ENCODE measurements at regions not wholly inside any gene's neighbourhood (a gene's known extent, or its start where the extent isn't known, plus 50 kb on each side); places are given as distances from the start of the nearest gene placed in this dataset.

- no peak for TF ChIP-seq ZNF462 (CRISPR knock-in tag; IDR thresholded peaks at IDR 0.05)
- TF ChIP-seq NANOG (IDR thresholded peaks at IDR 0.05; ENCODE audit: borderline replicate concordance): no peak
- no peak for TF ChIP-seq ETS1 (IDR thresholded peaks at IDR 0.05)
- TF ChIP-seq JUNB (IDR thresholded peaks at IDR 0.05; ENCODE audit: unreplicated experiment): no peak
- TF ChIP-seq CREB1 (CRISPR knock-in tag; IDR thresholded peaks at IDR 0.05; ENCODE audit: low read depth): no peak
- no peak for TF ChIP-seq STAT1 (IDR thresholded peaks at IDR 0.05; ENCODE audit: unreplicated experiment)
- no peak for TF ChIP-seq EZH2phosphoT487 (IDR thresholded peaks at IDR 0.05; ENCODE audit: unreplicated experiment)
Observed at GRCh38 chr6:81071121-81071520, 681.4 kb downstream of the TENT5A start (continued).

GRCh38 chr6:81067057-81067456, 685.4 kb downstream of the TENT5A start:
- Histone ChIP-seq H3K4me3 (no peak overlapping the region), H3K79me2 (replicated peaks; ENCODE audit: insufficient read depth) (no peaks in the 10 kb centered on the region), H4K20me1 (replicated peaks; ENCODE audit: insufficient read depth) (no peaks in the 10 kb centered on the region), H3K9me2 (ENCODE audit: insufficient read depth) (no peaks in the 10 kb centered on the region), H3K4me2 (no peak overlapping the region), H2AFZ (no peak overlapping the region), H3K36me3 (ENCODE audit: insufficient read depth) (no peaks in the 10 kb centered on the region), H3K27me3 (ENCODE audit: insufficient read depth) (no peaks in the 10 kb centered on the region), H3K4me1 (ENCODE audit: insufficient read depth) (no peaks in the 10 kb centered on the region; the same call in 1 of the 2 replicates), H3K27ac (ENCODE audit: low read depth) (no peak overlapping the region), H3F3A (replicated peaks; ENCODE audit: low read depth) (no peaks in the 10 kb centered on the region)
- no peak overlapping the region for H3K4me3 Mint-ChIP-seq
- H3K9me3 Mint-ChIP-seq: peaks cover 6% of the 10 kb centered on the region; the same call in 1 of the 3 replicates
- 0 out of 3 replicates have a peak, but pooled peaks cover 3% of the 10 kb centered on the region for H3K36me3 Mint-ChIP-seq (ENCODE audit: low read depth)
- H3K4me1 Mint-ChIP-seq: peaks cover 17% of the 10 kb centered on the region
- DNase-seq (ENCODE audit: low spot score): no peak
- H3K27ac Mint-ChIP-seq: no peak overlapping the region
- no peak for ATAC-seq
- peaks cover 2% of the 10 kb centered on the region for H3K27me3 Mint-ChIP-seq (ENCODE audit: insufficient read depth, low read depth, poor library complexity)
- TF ChIP-seq CREB1 (CRISPR knock-in tag; IDR thresholded peaks at IDR 0.05; ENCODE audit: low read depth) (no peak), STAT1 (IDR thresholded peaks at IDR 0.05; ENCODE audit: unreplicated experiment) (no peak), REST (IDR thresholded peaks at IDR 0.05; ENCODE audit: unreplicated experiment) (no peak), CTCF (conservative IDR thresholded peaks at IDR 0.05; ENCODE audit: low read depth in 2 of 2) (no peak), ZNF331 (CRISPR knock-in tag; IDR thresholded peaks at IDR 0.05; ENCODE audit: low read depth) (no peak), POLR2AphosphoS5 (IDR thresholded peaks at IDR 0.05; ENCODE audit: low read depth) (no peak)

All from GM23338 (cell line).